CD14-positive monocyte (primary cell): ENCODE measurements at regions not wholly inside any gene's neighbourhood (a gene's known extent, or its start where the extent isn't known, plus 50 kb on each side); places are given as distances from the start of the nearest gene placed in this dataset.

Experiments
- DNase-seq, 3 donors: peaks; one replicate each; pipeline ENCODE4 v3.0.0-alpha.2; 2011 to 2022
- H2AFZ ChIP-seq: 2 replicates; pipeline ENCODE4 v1.6.0; 2012; ENCODE audit warnings: mild to moderate bottlenecking, low read depth, low read length, inconsistent platforms; ENCODE audit not compliant: insufficient read depth, poor library complexity, severe bottlenecking
- H3K27ac ChIP-seq, 2 donors: 1 replicate in 1 of 2; 2 replicates in 1 of 2; pipeline ENCODE4 v1.5.1; 2012 to 2013; ENCODE audit warnings: low read length in 2 of 2, control low read depth in 1 of 2, inconsistent platforms in 1 of 2, low read depth in 1 of 2, mild to moderate bottlenecking in 1 of 2
- H3K27me3 ChIP-seq, 2 donors: one replicate each; pipeline versions ENCODE4 v1.6.0 to v1.6.1; 2011 to 2013; ENCODE audit warnings: low read length in 2 of 2; ENCODE audit not compliant: control insufficient read depth in 2 of 2, insufficient read depth in 2 of 2
- H3K36me3 ChIP-seq, 2 donors: replicated peaks in 1 of 2; 1 replicate in 1 of 2; 2 replicates in 1 of 2; pipeline versions ENCODE4 v1.5.1 to v1.6.1; 2012 to 2013; ENCODE audit warnings: low read length in 2 of 2, control low read depth in 1 of 2, inconsistent platforms in 1 of 2, mild to moderate bottlenecking in 1 of 2; ENCODE audit not compliant: insufficient read depth in 2 of 2, control insufficient read depth in 1 of 2
- H3K4me1 ChIP-seq, 2 donors: 1 replicate in 1 of 2; 2 replicates in 1 of 2; pipeline versions ENCODE4 v1.5.1 to v1.6.1; 2012 to 2013; ENCODE audit warnings: low read length in 2 of 2, control low read depth in 1 of 2, inconsistent platforms in 1 of 2, mild to moderate bottlenecking in 1 of 2, moderate library complexity in 1 of 2; ENCODE audit not compliant: insufficient read depth in 2 of 2, control insufficient read depth in 1 of 2
- H3K4me2 ChIP-seq: replicated peaks from 2 replicates; pipeline ENCODE3; 2012; ENCODE audit warnings: low read length, moderate library complexity, mild to moderate bottlenecking; ENCODE audit not compliant: poor library complexity, severe bottlenecking; ENCODE audit errors: extremely low read depth
- H3K4me3 ChIP-seq, 3 experiments: fragments of 200-600 bp in 1 of 3; sonication (generic) in 1 of 3; replicated peaks in 1 of 3; 1 replicate in 2 of 3; 2 replicates in 1 of 3; pipeline ENCODE4 v1.5.1; 2011 to 2013; ENCODE audit warnings: low read length in 3 of 3, mild to moderate bottlenecking in 3 of 3, control low read depth in 2 of 3, low read depth in 2 of 3, inconsistent platforms in 1 of 3, moderate library complexity in 1 of 3
- H3K79me2 ChIP-seq: 2 replicates; pipeline ENCODE4 v1.6.0; 2012; ENCODE audit warnings: mild to moderate bottlenecking, control low read depth, inconsistent platforms, low read length, moderate library complexity; ENCODE audit not compliant: insufficient read depth
- H3K9ac ChIP-seq: 2 replicates; pipeline ENCODE4 v1.6.0; 2017; ENCODE audit warnings: low read length, mild to moderate bottlenecking; ENCODE audit not compliant: insufficient read depth, poor library complexity, severe bottlenecking
- H3K9me3 ChIP-seq, 2 donors: replicated peaks in 1 of 2; 1 replicate in 1 of 2; 2 replicates in 1 of 2; pipeline versions ENCODE4 v1.5.1 to v1.6.1; 2012 to 2013; ENCODE audit warnings: low read length in 2 of 2, control low read depth in 1 of 2; ENCODE audit not compliant: control insufficient read depth in 1 of 2, insufficient read depth in 1 of 2
- H4K20me1 ChIP-seq: 2 replicates; pipeline ENCODE4 v1.6.0; 2012; ENCODE audit warnings: mild to moderate bottlenecking, low read length, control low read depth, moderate library complexity; ENCODE audit not compliant: insufficient read depth
- H3K27ac Mint-ChIP-seq, 7 donors: one replicate each; pipeline ENCODE4 v1.8.0; 2020; ENCODE audit warnings: mild to moderate bottlenecking in 7 of 7, mixed read lengths in 7 of 7, moderate library complexity in 6 of 7, inconsistent platforms in 2 of 7
- H3K27me3 Mint-ChIP-seq, 3 donors: one replicate each; pipeline ENCODE4 v1.8.0; 2021 to 2022; ENCODE audit warnings: low read depth in 3 of 3, mild to moderate bottlenecking in 3 of 3, mixed read lengths in 3 of 3, moderate library complexity in 3 of 3, inconsistent platforms in 1 of 3
- H3K36me3 Mint-ChIP-seq, 2 donors: one replicate each; pipeline ENCODE4 v1.8.0; 2020; ENCODE audit warnings: mixed read lengths in 2 of 2, inconsistent platforms in 1 of 2, mild to moderate bottlenecking in 1 of 2
- H3K4me1 Mint-ChIP-seq: one replicate; pipeline ENCODE4 v1.8.0; 2020; ENCODE audit warnings: mild to moderate bottlenecking, mixed read lengths
- H3K4me3 Mint-ChIP-seq, 2 donors: one replicate each; pipeline ENCODE4 v1.8.0; 2020; ENCODE audit warnings: mild to moderate bottlenecking in 2 of 2, mixed read lengths in 2 of 2, moderate library complexity in 1 of 2
- H3K9me3 Mint-ChIP-seq, 7 donors: one replicate each; pipeline ENCODE4 v1.8.0; 2020 to 2022; ENCODE audit warnings: mixed read lengths in 7 of 7, mild to moderate bottlenecking in 6 of 7, moderate library complexity in 6 of 7, inconsistent platforms in 2 of 7
- CTCF ChIP-seq: fragments of 200-600 bp; IDR thresholded peaks from one replicate; pipeline ENCODE4 v1.8.0; 2022; ENCODE audit warnings: antibody characterized with exemption, mild to moderate bottlenecking
- WGBS: methylation state at CpG from one replicate; pipeline ENCODE4 v1.1.5; 2013; ENCODE audit warnings: missing lambda C conversion rate; ENCODE audit not compliant: insufficient coverage; 5-methylcytosine and 5-hydroxymethylcytosine counted together
- intact Hi-C, 2 donors: fragments of 100-400 bp; cut with micrococcal nuclease; formaldehyde crosslinking; loops; one replicate each; pipeline versions ENCODE4 v1.15.0 to v1.15.1; 2023

- TF ChIP-seq CTCF: no peak
- DNase-seq: no peak
- Histone ChIP-seq H3K36me3 (no peaks in the 10 kb centered on the region), H4K20me1 (no peaks in the 10 kb centered on the region), H3K79me2 (no peaks in the 10 kb centered on the region), H3K4me3 (no peak overlapping the region), H3K9me3 (no peaks in the 10 kb centered on the region), H3K4me1 (no peaks in the 10 kb centered on the region), H2AFZ (no peak overlapping the region), H3K4me2 (no peak overlapping the region), H3K9ac (no peak overlapping the region), H3K27me3 (no peaks in the 10 kb centered on the region), H3K27ac (no peak overlapping the region)
- Mint-ChIP-seq H3K36me3 (no peaks in the 10 kb centered on the region), H3K4me3 (no peak overlapping the region), H3K27me3 (peaks cover 0 to 1% (median 1%) of the 10 kb centered on the region in 3 donors), H3K4me1 (no peaks in the 10 kb centered on the region), H3K27ac (no peak overlapping the region), H3K9me3 (peaks cover 0 to 4% (median 3%) of the 10 kb centered on the region in 7 donors)
- WGBS: no CpG with 5 or more reads among the region's 1 CpG
- intact Hi-C loops: no loop called here
Observed at GRCh38 chr3:8366219-8366810, 135.3 kb upstream of the LMCD1 start.

GRCh38 chr3:8368598-8368997 is 133.0 kb upstream of the LMCD1 start:
- no CpG with 5 or more reads among the region's 5 CpGs for WGBS
- no peak for TF ChIP-seq CTCF
- intact Hi-C loops: no loop called here

More at GRCh38 chr3:8368598-8368997, 133.0 kb upstream of the LMCD1 start:
- Mint-ChIP-seq H3K4me3 (no peak overlapping the region), H3K4me1 (no peaks in the 10 kb centered on the region), H3K27me3 (peaks cover 1 to 3% (median 1%) of the 10 kb centered on the region in 3 donors), H3K27ac (no peak overlapping the region), H3K36me3 (no peaks in the 10 kb centered on the region), H3K9me3 (peaks cover 0 to 5% (median 3%) of the 10 kb centered on the region in 7 donors)
- Histone ChIP-seq H3K4me2 (no peak overlapping the region), H3K4me1 (no peaks in the 10 kb centered on the region), H3K79me2 (no peaks in the 10 kb centered on the region), H3K27ac (no peak overlapping the region), H3K4me3 (no peak overlapping the region), H3K9ac (no peak overlapping the region), H3K9me3 (peaks cover 0 to 11% of the 10 kb centered on the region in 2 donors), H3K36me3 (no peaks in the 10 kb centered on the region), H4K20me1 (no peaks in the 10 kb centered on the region), H3K27me3 (no peaks in the 10 kb centered on the region), H2AFZ (no peak overlapping the region)
- DNase-seq: no peak
